ENCODE measurements at regions not wholly inside any gene's neighbourhood (a gene's known extent, or its start where the extent isn't known, plus 50 kb on each side); places are given as distances from the start of the nearest gene placed in this dataset.

DNA sequence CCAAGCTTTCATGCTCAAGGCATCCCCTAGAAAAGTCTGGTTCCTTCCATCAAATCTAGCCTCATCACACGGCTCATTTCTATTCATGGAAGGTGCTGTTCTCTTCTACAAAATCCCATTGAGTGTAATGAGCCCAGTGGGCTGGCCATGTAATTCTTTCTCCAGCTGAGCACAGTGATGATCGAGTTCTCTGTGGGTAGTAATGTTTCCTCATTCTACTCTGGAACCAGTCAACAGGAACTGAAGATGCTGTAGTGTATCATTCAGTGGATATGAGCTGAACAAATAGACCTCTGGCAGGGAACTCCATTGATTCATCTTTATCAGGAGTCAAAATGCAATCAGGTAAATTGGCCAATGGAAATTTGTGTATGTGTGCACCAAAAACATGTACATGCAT, 149.2 kb downstream of the LRRC70 start:
- H3K27ac ChIP-seq (ENCODE audit: low read depth, low read length, poor library complexity, severe bottlenecking) = no peak overlapping the region
- TF ChIP-seq, protein P1, sequence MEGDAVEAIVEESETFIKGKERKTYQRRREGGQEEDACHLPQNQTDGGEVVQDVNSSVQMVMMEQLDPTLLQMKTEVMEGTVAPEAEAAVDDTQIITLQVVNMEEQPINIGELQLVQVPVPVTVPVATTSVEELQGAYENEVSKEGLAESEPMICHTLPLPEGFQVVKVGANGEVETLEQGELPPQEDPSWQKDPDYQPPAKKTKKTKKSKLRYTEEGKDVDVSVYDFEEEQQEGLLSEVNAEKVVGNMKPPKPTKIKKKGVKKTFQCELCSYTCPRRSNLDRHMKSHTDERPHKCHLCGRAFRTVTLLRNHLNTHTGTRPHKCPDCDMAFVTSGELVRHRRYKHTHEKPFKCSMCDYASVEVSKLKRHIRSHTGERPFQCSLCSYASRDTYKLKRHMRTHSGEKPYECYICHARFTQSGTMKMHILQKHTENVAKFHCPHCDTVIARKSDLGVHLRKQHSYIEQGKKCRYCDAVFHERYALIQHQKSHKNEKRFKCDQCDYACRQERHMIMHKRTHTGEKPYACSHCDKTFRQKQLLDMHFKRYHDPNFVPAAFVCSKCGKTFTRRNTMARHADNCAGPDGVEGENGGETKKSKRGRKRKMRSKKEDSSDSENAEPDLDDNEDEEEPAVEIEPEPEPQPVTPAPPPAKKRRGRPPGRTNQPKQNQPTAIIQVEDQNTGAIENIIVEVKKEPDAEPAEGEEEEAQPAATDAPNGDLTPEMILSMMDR (IDR thresholded peaks at IDR 0.05; ENCODE audit: low read length) = no peak
- no peak for TF ChIP-seq EZH2 (IDR thresholded peaks at IDR 0.05; ENCODE audit: borderline replicate concordance, low read length)
- no peaks in the 10 kb centered on the region for H3K9me3 ChIP-seq (ENCODE audit: low read length)
- no peak overlapping the region for H3K4me2 ChIP-seq (ENCODE audit: low read length)
- H3K4me3 ChIP-seq (ENCODE audit: low read depth, low read length, poor library complexity, severe bottlenecking) = no peak overlapping the region
- no peaks in the 10 kb centered on the region for H4K20me1 ChIP-seq (ENCODE audit: insufficient read depth, low read length)
- H3K27me3 ChIP-seq (ENCODE audit: insufficient read depth, low read length) = no peaks in the 10 kb centered on the region
- no peak overlapping the region for H3K9ac ChIP-seq (ENCODE audit: low read length)
- no peak overlapping the region for H2AFZ ChIP-seq (ENCODE audit: low read length)
- no peaks in the 10 kb centered on the region for H3K4me1 ChIP-seq (ENCODE audit: insufficient read depth, low read length, severe bottlenecking)
- H3K79me2 ChIP-seq (ENCODE audit: insufficient read depth, low read length) = no peaks in the 10 kb centered on the region
- H3F3A ChIP-seq (ENCODE audit: insufficient read depth, low read length) = no peaks in the 10 kb centered on the region
- H3K36me3 ChIP-seq (ENCODE audit: insufficient read depth, low read length) = no peaks in the 10 kb centered on the region
- no peaks in the 10 kb centered on the region for H3K9me2 ChIP-seq (ENCODE audit: low read depth, low read length)

GRCh38 chr5:62727184-62727583, 148.6 kb downstream of the LRRC70 start:
- Histone ChIP-seq H3K27ac (ENCODE audit: low read depth, low read length, poor library complexity, severe bottlenecking) (no peak overlapping the region), H3K4me3 (ENCODE audit: low read depth, low read length, poor library complexity, severe bottlenecking) (no peak overlapping the region), H3K4me1 (ENCODE audit: insufficient read depth, low read length, severe bottlenecking) (no peaks in the 10 kb centered on the region), H3K27me3 (ENCODE audit: insufficient read depth, low read length) (no peaks in the 10 kb centered on the region), H3K9me2 (ENCODE audit: low read depth, low read length) (no peaks in the 10 kb centered on the region), H3K9ac (ENCODE audit: low read length) (no peak overlapping the region), H4K20me1 (ENCODE audit: insufficient read depth, low read length) (no peaks in the 10 kb centered on the region), H3K4me2 (ENCODE audit: low read length) (no peak overlapping the region), H3K9me3 (ENCODE audit: low read length) (no peaks in the 10 kb centered on the region), H3F3A (ENCODE audit: insufficient read depth, low read length) (no peaks in the 10 kb centered on the region), H3K79me2 (ENCODE audit: insufficient read depth, low read length) (no peaks in the 10 kb centered on the region), H2AFZ (ENCODE audit: low read length) (no peak overlapping the region), H3K36me3 (ENCODE audit: insufficient read depth, low read length) (no peaks in the 10 kb centered on the region)
- TF ChIP-seq, protein P1 (IDR thresholded peaks at IDR 0.05; ENCODE audit: low read length) = no peak
- no peak for TF ChIP-seq EZH2 (IDR thresholded peaks at IDR 0.05; ENCODE audit: borderline replicate concordance, low read length)

- Histone ChIP-seq H3K4me1 (ENCODE audit: insufficient read depth, low read length, severe bottlenecking) (no peaks in the 10 kb centered on the region), H3K4me3 (ENCODE audit: low read depth, low read length, poor library complexity, severe bottlenecking) (no peak overlapping the region), H3K9me2 (ENCODE audit: low read depth, low read length) (no peaks in the 10 kb centered on the region), H3K27ac (ENCODE audit: low read depth, low read length, poor library complexity, severe bottlenecking) (no peak overlapping the region), H3K9ac (ENCODE audit: low read length) (no peak overlapping the region), H3K79me2 (ENCODE audit: insufficient read depth, low read length) (no peaks in the 10 kb centered on the region), H3K4me2 (ENCODE audit: low read length) (no peak overlapping the region), H4K20me1 (ENCODE audit: insufficient read depth, low read length) (no peaks in the 10 kb centered on the region), H3K27me3 (ENCODE audit: insufficient read depth, low read length) (no peaks in the 10 kb centered on the region), H3F3A (ENCODE audit: insufficient read depth, low read length) (no peaks in the 10 kb centered on the region), H2AFZ (ENCODE audit: low read length) (no peak overlapping the region), H3K9me3 (ENCODE audit: low read length) (no peaks in the 10 kb centered on the region), H3K36me3 (ENCODE audit: insufficient read depth, low read length) (no peaks in the 10 kb centered on the region)
- TF ChIP-seq EZH2 (IDR thresholded peaks at IDR 0.05; ENCODE audit: borderline replicate concordance, low read length) = no peak
- TF ChIP-seq, protein P1 (IDR thresholded peaks at IDR 0.05; ENCODE audit: low read length) = no peak
Measured at GRCh38 chr5:62722360-62722759, 143.7 kb downstream of the LRRC70 start.

Data from OCI-LY1 (cell line).